ENCODE measurements at regions not wholly inside any gene's neighbourhood (a gene's known extent, or its start where the extent isn't known, plus 50 kb on each side); places are given as distances from the start of the nearest gene placed in this dataset.
A peak's percentile ranks its signal among the peaks of the same experiment; 100 is the strongest.

- TF ChIP-seq CTCF (conservative IDR thresholded peaks at IDR 0.05) = no peak
- peak; percentile 31 for DNase-seq (ENCODE audit: extremely low spot score, unreplicated experiment)
- no peaks in the 10 kb centered on the region for H3K36me3 Mint-ChIP-seq
- no peak overlapping the region for H3K4me3 Mint-ChIP-seq
- no peaks in the 10 kb centered on the region for H3K9me3 Mint-ChIP-seq
- H3K27me3 Mint-ChIP-seq = peaks cover 16% of the 10 kb centered on the region
- H3K27ac Mint-ChIP-seq = no peak overlapping the region
- peaks cover 8% of the 10 kb centered on the region for H3K4me1 Mint-ChIP-seq (ENCODE audit: unreplicated experiment)
Measured at GRCh38 chr20:57872816-57873409, 163.1 kb upstream of the PMEPA1 start.

GRCh38 chr20:57871237-57871632, 161.4 kb upstream of the PMEPA1 start:
- H3K9me3 Mint-ChIP-seq = no peaks in the 10 kb centered on the region
- H3K36me3 Mint-ChIP-seq = no peaks in the 10 kb centered on the region
- DNase-seq (ENCODE audit: extremely low spot score, unreplicated experiment) = peak; percentile 49
- H3K4me3 Mint-ChIP-seq = no peak overlapping the region
- peaks cover 6% of the 10 kb centered on the region for H3K4me1 Mint-ChIP-seq (ENCODE audit: unreplicated experiment)
- peaks cover 13% of the 10 kb centered on the region for H3K27me3 Mint-ChIP-seq
- TF ChIP-seq CTCF (conservative IDR thresholded peaks at IDR 0.05) = no peak
- H3K27ac Mint-ChIP-seq = no peak overlapping the region

GRCh38 chr20:57870597-57871236, 160.9 kb upstream of the PMEPA1 start:
- Mint-ChIP-seq H3K27ac (no peak overlapping the region), H3K27me3 (peaks cover 18% of the 10 kb centered on the region), H3K36me3 (no peaks in the 10 kb centered on the region), H3K4me3 (no peak overlapping the region), H3K9me3 (no peaks in the 10 kb centered on the region), H3K4me1 (ENCODE audit: unreplicated experiment) (peaks cover 9% of the 10 kb centered on the region)
- no peak for TF ChIP-seq CTCF (conservative IDR thresholded peaks at IDR 0.05)
- peak; percentile 40 for DNase-seq (ENCODE audit: extremely low spot score, unreplicated experiment)

- Mint-ChIP-seq H3K36me3 (no peaks in the 10 kb centered on the region), H3K4me1 (ENCODE audit: unreplicated experiment) (peaks cover 9% of the 10 kb centered on the region), H3K9me3 (no peaks in the 10 kb centered on the region), H3K27ac (no peak overlapping the region), H3K27me3 (peaks cover 22% of the 10 kb centered on the region), H3K4me3 (no peak overlapping the region)
- TF ChIP-seq CTCF (conservative IDR thresholded peaks at IDR 0.05) = no peak
- DNase-seq (ENCODE audit: extremely low spot score, unreplicated experiment) = peak; percentile 57
Measured at GRCh38 chr20:57869951-57870315, 160.1 kb upstream of the PMEPA1 start.

- Mint-ChIP-seq H3K27me3 (peaks cover 22% of the 10 kb centered on the region), H3K9me3 (no peaks in the 10 kb centered on the region), H3K4me3 (no peak overlapping the region), H3K36me3 (no peaks in the 10 kb centered on the region), H3K4me1 (ENCODE audit: unreplicated experiment) (peaks cover 9% of the 10 kb centered on the region), H3K27ac (no peak overlapping the region)
- no peak for TF ChIP-seq CTCF (conservative IDR thresholded peaks at IDR 0.05)
- no peak for DNase-seq (ENCODE audit: extremely low spot score, unreplicated experiment)
Measured at GRCh38 chr20:57869291-57869950, 159.6 kb upstream of the PMEPA1 start.

Measured in type B pancreatic cell (in vitro differentiated cells).